Esophagus muscularis mucosa (tissue), 4 donors: ENCODE measurements at regions not wholly inside any gene's neighbourhood (a gene's known extent, or its start where the extent isn't known, plus 50 kb on each side); places are given as distances from the start of the nearest gene placed in this dataset.

Source experiments
- DNase-seq: peaks from one replicate; pipeline ENCODE4 v3.0.0-alpha.2; 2017; ENCODE audit errors: extremely low spot score
- H3K27ac ChIP-seq, 4 donors: fragments of 200-600 bp; sonication (generic); replicated peaks in 1 of 4; 1 replicate in 3 of 4; 2 replicates in 1 of 4; pipeline ENCODE4 v1.5.1; 2016 to 2019; ENCODE audit warnings: mild to moderate bottlenecking in 1 of 4
- H3K27me3 ChIP-seq, 4 donors: fragments of 200-600 bp; sonication (generic); one replicate each; pipeline versions ENCODE4 v1.5.1 to v1.6.0; 2016 to 2019
- H3K36me3 ChIP-seq, 4 donors: fragments of 200-600 bp; sonication (generic); one replicate each; pipeline ENCODE4 v1.5.1; 2016 to 2019
- H3K4me1 ChIP-seq, 4 donors: fragments of 200-600 bp; sonication (generic); one replicate each; pipeline ENCODE4 v1.5.1; 2016 to 2019
- H3K4me3 ChIP-seq, 4 donors: fragments of 200-600 bp; sonication (generic); 1 replicate in 2 of 4; 2 replicates in 2 of 4; pipeline ENCODE4 v1.5.1; 2016 to 2019; ENCODE audit warnings: mild to moderate bottlenecking in 4 of 4, moderate library complexity in 1 of 4
- H3K9me3 ChIP-seq, 4 donors: fragments of 200-600 bp; sonication (generic); 1 replicate in 3 of 4; 2 replicates in 1 of 4; pipeline ENCODE4 v1.5.1; 2016 to 2019
- CTCF ChIP-seq, 3 experiments: fragments of 200-600 bp in 2 of 3; fragments of 450-650 bp in 1 of 3; sonication (generic) in 2 of 3; IDR thresholded peaks; one replicate each; pipeline ENCODE4 v1.5.1; 2017 to 2019; ENCODE audit warnings: antibody characterized with exemption in 3 of 3, mild to moderate bottlenecking in 2 of 3, moderate library complexity in 1 of 3
- EP300 ChIP-seq: sonication (generic); formaldehyde crosslinking; IDR thresholded peaks from one replicate; pipeline ENCODE4 v1.6.1; 2017; ENCODE audit warnings: antibody characterized with exemption
- POLR2A ChIP-seq: fragments of 450-650 bp; IDR thresholded peaks from one replicate; pipeline ENCODE4 v1.6.1; 2017; ENCODE audit warnings: antibody characterized with exemption, moderate library complexity, mild to moderate bottlenecking, low read depth
- POLR2AphosphoS5 ChIP-seq, 2 donors: sonication (generic); formaldehyde crosslinking; IDR thresholded peaks; one replicate each; pipeline ENCODE4 v1.6.1; 2017; ENCODE audit warnings: antibody characterized with exemption in 2 of 2
- WGBS: methylation state at CpG from one replicate; pipeline ENCODE4 v1.1.5; 2018; 5-methylcytosine and 5-hydroxymethylcytosine counted together
- intact Hi-C: fragments of 100-400 bp; cut with DNase I; formaldehyde crosslinking; loops from one replicate; pipeline ENCODE4 v1.15.1; 2023

DNA sequence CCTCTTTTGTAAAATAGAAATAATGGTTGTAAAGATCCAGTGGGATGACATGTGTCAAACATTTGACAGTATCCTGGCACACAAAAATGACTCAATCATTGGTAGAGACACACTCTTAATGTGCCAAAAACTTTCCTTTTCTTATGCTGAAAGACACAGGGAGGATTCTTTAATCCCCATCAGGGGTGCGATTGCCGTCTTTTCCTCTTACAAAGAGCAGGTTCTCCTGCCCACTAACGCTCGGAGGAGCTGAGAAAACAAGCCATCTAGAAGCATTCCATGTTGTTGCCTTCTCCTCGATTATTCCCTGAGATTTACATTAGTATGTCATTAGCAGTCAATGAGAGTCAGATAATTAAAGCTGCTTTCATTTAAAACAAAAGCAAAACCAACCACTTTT is 342.6 kb upstream of the CCNH start:
- no peaks in the 10 kb centered on the region for H3K36me3 ChIP-seq
- H3K9me3 ChIP-seq, result no peaks in the 10 kb centered on the region
- TF ChIP-seq POLR2AphosphoS5 (IDR thresholded peaks at IDR 0.05), result no peak
- no peak for TF ChIP-seq POLR2A
- no peak for TF ChIP-seq EP300
- TF ChIP-seq CTCF (IDR thresholded peaks at IDR 0.05), result no peak
- no peaks in the 10 kb centered on the region for H3K27me3 ChIP-seq
- 52% methylated on average over 5 of the region's 5 CpGs for WGBS
- H3K4me1 ChIP-seq, result no peaks in the 10 kb centered on the region
- no peak for DNase-seq
- intact Hi-C loops, result no loop called here
- no peak overlapping the region for H3K4me3 ChIP-seq
- H3K27ac ChIP-seq, result no peak overlapping the region

DNA sequence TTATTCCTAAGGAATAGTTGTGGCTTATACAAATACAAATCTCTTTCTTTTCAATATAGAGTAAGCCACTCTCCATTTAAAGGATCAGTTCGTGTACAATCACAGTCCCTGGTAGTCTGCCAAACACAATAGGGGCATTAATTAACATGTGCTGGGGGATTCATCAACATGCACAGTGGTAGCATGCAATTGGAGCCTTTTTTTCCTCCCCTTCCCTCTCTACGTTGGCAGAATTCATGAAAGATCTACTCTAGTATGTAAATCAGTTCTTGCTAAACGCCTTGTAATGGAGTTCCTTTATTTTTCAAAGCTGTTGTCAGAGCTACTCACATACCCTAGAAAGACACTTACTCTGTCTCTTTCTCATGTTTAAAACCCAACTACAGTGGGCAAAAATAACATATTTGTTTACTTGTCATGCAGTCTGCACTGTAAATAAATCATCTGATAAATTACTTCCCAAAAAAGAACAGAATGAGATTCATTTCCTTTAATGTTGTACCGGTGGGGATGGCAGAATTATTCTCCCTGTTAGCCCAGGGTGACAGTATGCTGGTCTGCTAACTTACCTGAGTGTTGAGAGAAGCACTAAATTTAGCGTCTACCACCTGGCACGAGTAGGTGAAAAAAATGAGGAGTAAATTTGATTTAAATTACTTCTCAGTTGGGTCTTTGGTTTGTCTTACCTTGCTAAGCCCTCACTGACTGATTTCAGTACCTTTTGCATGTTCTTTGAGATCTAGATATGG is 341.5 kb upstream of the CCNH start:
- H3K27ac ChIP-seq, result no peak overlapping the region
- DNase-seq, result no peak
- no peaks in the 10 kb centered on the region for H3K36me3 ChIP-seq
- WGBS, result 18% methylated on average over 6 of the region's 6 CpGs
- intact Hi-C loops, result no loop called here
- H3K4me3 ChIP-seq, result no peak overlapping the region
- TF ChIP-seq CTCF (IDR thresholded peaks at IDR 0.05) (no peak), POLR2AphosphoS5 (IDR thresholded peaks at IDR 0.05) (no peak), POLR2A (no peak), EP300 (no peak)
- no peaks in the 10 kb centered on the region for H3K9me3 ChIP-seq
- no peaks in the 10 kb centered on the region for H3K4me1 ChIP-seq
- no peaks in the 10 kb centered on the region for H3K27me3 ChIP-seq

GRCh38 chr5:87752362-87752761 is 339.6 kb upstream of the CCNH start:
- TF ChIP-seq CTCF (IDR thresholded peaks at IDR 0.05) (no peak), POLR2AphosphoS5 (IDR thresholded peaks at IDR 0.05) (no peak), POLR2A (no peak), EP300 (no peak)
- intact Hi-C loops, result no loop called here
- no peak overlapping the region for H3K4me3 ChIP-seq
- DNase-seq, result no peak
- no peaks in the 10 kb centered on the region for H3K36me3 ChIP-seq
- H3K4me1 ChIP-seq, result no peaks in the 10 kb centered on the region
- H3K9me3 ChIP-seq, result no peaks in the 10 kb centered on the region
- WGBS, result 79% methylated on average over 4 of the region's 4 CpGs
- H3K27ac ChIP-seq, result no peak overlapping the region
- H3K27me3 ChIP-seq, result no peaks in the 10 kb centered on the region

DNA sequence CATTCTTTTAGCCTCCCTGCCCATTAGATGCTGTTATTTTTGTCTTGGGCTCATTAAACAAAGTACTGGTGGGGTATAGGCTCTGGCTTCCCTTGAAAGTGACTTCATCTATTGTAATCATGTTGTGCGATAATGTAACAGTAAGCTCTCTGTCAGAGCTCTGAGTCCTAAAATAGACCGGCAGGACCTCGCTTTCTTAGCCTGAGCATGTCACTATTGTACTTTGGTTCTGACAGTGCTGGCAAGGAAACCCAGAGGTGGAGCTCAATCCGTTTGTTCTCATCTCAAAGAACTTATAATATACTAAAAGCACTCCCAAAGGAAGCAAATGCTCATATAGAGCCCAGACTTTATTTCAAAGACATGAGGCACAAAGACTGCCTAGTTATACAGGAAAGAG is 339.1 kb upstream of the CCNH start:
- intact Hi-C loops, result no loop called here
- H3K4me1 ChIP-seq, result no peaks in the 10 kb centered on the region
- no peak overlapping the region for H3K27ac ChIP-seq
- H3K4me3 ChIP-seq, result no peak overlapping the region
- DNase-seq, result no peak
- H3K9me3 ChIP-seq, result no peaks in the 10 kb centered on the region
- WGBS, result 67% methylated on average over 4 of the region's 4 CpGs
- no peak for TF ChIP-seq CTCF (IDR thresholded peaks at IDR 0.05)
- no peak for TF ChIP-seq POLR2AphosphoS5 (IDR thresholded peaks at IDR 0.05)
- TF ChIP-seq EP300, result no peak
- TF ChIP-seq POLR2A, result no peak
- H3K36me3 ChIP-seq, result no peaks in the 10 kb centered on the region
- H3K27me3 ChIP-seq, result no peaks in the 10 kb centered on the region

DNA sequence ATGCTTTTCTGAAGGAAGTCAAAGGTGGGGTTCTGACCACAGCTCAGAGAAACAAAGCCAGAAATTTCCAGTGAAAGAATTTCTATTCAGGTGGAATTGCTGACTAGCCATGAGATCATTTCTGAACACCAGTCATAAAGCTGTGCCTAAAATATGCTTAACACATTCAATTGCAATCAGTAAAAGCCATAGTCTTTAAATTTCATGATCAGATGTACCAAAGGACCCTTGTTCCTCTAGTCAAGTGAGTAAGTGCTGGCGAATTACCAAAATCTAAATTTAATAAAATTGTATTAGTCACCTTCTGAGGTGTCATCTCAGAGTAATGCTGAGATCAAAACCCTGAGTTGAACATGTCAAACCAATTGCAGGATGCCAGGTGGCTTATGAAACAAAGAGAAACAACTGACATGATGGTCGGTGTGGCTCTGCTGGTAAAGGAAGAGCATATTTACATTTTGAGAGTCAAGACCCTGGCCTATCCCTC is 334.2 kb upstream of the CCNH start:
- Histone ChIP-seq H3K4me1 (no peaks in the 10 kb centered on the region), H3K9me3 (no peaks in the 10 kb centered on the region), H3K27me3 (no peaks in the 10 kb centered on the region), H3K4me3 (no peak overlapping the region), H3K27ac (no peak overlapping the region), H3K36me3 (no peaks in the 10 kb centered on the region)
- no peak for TF ChIP-seq POLR2AphosphoS5 (IDR thresholded peaks at IDR 0.05)
- TF ChIP-seq EP300, result no peak
- TF ChIP-seq POLR2A, result no peak
- TF ChIP-seq CTCF (IDR thresholded peaks at IDR 0.05), result no peak
- no peak for DNase-seq
- intact Hi-C loops, result no loop called here
- 43% methylated on average over 2 of the region's 2 CpGs for WGBS
